ENCODE measurements at regions not wholly inside any gene's neighbourhood (a gene's known extent, or its start where the extent isn't known, plus 50 kb on each side); places are given as distances from the start of the nearest gene placed in this dataset.

DNA sequence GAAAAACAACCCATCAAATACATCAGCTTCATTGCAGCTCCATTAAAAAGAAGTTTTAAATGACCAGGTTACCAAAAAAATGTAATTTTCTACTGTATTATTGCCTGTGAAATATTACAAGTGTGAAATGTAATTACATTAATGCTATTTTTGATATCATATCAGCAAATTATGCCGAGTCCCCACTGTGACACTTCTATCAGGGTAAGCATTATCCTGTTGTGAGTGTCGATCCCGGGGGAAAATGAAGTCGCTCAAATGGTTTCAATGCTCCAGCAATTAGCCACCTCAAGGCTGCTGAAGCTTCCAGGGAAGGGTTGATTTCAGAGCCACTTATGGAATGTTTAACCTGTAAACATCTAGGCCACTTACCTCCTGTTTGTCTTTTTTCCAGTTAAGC, 70.4 kb downstream of the RCN1 start:
- no peak for DNase-seq

- no peak for DNase-seq
Measured at GRCh38 chr11:32162351-32162750, 71.5 kb downstream of the RCN1 start.

- DNase-seq = no peak
Measured at GRCh38 chr11:32162906-32163305, 72.0 kb downstream of the RCN1 start.

- DNase-seq = no peak
Measured at GRCh38 chr11:32163557-32163956, 72.7 kb downstream of the RCN1 start.

- no peak for DNase-seq
Measured at GRCh38 chr11:32164836-32165235, 74.0 kb downstream of the RCN1 start.

DNA sequence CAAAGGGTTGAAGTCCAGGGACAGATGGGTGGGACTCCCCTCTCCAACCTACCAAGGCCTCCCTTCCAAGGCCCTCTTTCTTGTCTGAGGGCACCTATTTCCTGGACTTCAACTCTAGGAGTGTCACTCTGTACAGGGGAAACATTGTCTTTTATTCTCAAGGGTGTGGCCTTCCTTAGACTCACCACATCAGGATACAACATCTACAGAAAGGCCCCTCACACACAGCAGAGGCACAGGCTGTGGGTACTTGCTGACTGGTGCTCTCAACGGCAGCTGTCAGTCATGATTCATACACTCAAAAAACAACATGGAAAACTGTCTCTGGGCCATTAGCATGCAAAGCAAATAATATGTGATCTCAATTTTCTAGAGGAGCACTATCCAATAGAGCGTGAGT, 78.0 kb downstream of the RCN1 start:
- DNase-seq = no peak

GRCh38 chr11:32171445-32171844, 80.6 kb downstream of the RCN1 start:
- DNase-seq = no peak

- no peak for DNase-seq
Measured at GRCh38 chr11:32172041-32172847, 81.4 kb downstream of the RCN1 start.

GRCh38 chr11:32172848-32173834, 82.3 kb downstream of the RCN1 start:
- peak in 1 of 2 donors; percentile 13 for DNase-seq

DNA sequence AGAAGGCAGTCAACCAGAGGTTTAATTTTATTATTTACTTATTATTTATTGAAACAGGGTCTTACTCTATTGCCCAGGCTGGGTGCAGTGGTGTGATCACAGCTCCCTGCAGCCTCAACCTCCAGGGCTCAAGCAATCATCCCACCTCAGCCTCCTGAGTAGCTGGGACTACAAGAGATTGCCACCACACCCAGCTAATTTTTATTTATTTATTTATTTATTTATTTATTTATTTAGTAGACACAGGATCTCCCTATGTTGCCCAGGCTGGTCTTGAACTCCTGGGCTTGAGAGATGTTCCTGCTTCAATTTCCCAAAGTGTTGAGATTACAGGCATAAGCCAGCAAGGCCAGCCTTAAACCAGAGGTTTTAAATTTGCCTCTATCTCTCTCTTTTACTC, 83.1 kb downstream of the RCN1 start:
- no peak for DNase-seq

GRCh38 chr11:32176223-32176934, 85.5 kb downstream of the RCN1 start:
- DNase-seq = peak; percentile 78 to 82

- no peak for DNase-seq
Measured at GRCh38 chr11:32178692-32179091, 87.8 kb downstream of the RCN1 start.

DNA sequence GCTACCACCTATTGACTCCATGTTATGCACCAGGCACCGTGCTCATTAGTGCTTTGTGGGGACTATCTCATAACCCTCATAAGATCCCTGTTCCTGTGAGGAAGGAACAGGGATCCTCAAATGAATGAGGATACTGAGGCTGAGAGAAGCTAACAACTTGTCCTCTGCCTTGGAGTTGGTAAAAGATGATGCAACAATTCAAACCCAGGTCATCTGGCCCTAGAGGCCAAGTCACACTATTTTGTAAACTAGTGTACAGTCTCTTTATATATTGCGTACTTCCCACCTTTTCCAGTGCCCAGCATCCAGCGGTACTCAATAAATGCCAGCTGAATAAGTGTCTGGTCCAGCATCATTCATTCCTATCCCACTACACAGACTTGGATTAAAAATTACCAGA, 92.6 kb downstream of the RCN1 start:
- no peak for DNase-seq

DNA sequence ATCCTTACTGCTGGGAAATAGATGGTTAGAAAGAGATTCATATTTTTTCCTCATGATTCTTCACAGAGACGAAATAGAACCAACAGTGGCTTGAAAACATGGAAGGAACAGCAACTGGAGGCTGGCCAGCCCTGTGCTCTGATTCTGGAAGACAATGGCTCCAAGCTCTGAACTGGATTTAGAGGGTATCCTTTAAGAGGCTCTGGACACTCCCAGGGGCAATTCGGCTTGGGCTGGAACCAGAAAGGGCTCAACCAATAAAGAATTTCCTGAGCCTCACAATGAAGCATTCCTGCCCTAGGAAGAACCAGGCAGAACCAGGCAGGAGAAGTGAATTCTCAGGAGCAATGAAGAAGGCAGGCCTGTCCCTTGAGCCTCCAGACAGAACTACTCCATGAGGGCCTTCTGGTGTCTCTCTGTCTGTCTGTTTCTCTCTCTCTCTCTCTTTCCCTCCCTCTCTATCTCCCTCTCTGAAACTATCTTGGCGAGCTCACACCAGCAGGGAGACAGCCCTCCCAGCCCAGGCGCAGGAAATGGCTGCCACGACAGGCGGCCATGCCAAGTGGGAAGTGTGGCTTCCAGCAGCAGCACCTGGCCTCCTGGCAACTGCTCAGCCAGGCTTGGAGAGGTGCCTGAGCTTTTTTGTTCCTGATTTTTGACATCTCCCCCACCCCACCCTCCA, 93.3 kb downstream of the RCN1 start:
- no peak for DNase-seq

- no peak for DNase-seq
Measured at GRCh38 chr11:32184723-32185376, 94.0 kb downstream of the RCN1 start.

DNA sequence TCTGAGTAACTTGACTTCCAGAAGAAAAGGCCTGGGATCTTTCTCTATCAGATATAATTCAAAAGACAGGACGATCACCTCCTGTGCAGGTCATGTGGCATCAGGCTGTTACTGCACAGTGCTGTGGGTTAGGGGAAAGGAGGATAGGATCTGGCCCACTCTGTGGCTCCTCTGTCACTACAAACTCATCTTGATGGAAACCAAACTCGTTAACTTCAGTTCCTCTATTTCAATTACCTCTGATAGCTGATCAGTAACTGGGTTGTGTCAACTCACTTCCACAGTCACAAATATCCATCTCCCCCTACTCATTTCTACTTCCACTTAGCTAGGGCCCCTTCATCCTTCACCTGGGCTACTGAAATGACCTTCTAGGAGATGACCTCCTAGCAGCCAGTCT, 95.2 kb downstream of the RCN1 start:
- no peak for DNase-seq

DNA sequence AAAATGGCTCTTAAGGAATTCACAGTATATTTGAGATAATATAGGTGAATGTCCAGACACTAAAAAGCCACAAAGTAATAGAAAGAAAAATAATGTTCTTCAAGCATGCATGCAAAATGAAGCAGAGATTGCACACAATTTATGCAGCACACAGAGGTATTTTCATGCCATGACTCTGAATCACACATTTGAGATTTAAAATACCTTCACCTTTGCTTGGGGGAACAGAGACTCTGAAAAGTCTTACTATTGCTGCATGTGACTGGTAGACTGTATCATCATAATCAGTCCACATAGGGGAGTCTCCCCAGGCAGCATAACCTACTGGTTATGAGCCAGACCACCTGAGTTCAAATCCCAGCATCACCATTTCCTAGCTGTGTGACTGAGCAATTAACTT, 96.2 kb downstream of the RCN1 start:
- no peak for DNase-seq

- DNase-seq = no peak
Measured at GRCh38 chr11:32188785-32189184, 97.9 kb downstream of the RCN1 start.

DNA sequence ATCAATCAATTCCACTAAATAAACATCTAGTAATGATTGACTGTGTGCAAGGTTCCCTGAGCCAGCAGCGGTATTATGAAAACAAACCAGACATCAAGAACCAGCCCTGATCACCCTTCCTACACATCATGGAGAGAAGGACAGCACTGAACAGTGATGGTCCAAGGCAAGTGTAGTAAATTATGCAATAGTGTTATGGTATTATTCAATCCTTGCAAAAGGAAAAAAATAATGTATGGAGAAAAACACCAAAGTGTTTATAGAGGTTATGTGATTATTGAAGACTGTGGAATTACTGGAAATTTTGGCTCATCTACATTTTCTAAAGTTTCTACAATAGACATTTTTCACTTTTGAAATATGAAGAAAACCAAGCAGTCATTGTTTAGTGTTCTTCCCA, 105.3 kb downstream of the RCN1 start:
- no peak for DNase-seq

GRCh38 chr11:32198053-32198452, 107.2 kb downstream of the RCN1 start:
- no peak for DNase-seq

DNA sequence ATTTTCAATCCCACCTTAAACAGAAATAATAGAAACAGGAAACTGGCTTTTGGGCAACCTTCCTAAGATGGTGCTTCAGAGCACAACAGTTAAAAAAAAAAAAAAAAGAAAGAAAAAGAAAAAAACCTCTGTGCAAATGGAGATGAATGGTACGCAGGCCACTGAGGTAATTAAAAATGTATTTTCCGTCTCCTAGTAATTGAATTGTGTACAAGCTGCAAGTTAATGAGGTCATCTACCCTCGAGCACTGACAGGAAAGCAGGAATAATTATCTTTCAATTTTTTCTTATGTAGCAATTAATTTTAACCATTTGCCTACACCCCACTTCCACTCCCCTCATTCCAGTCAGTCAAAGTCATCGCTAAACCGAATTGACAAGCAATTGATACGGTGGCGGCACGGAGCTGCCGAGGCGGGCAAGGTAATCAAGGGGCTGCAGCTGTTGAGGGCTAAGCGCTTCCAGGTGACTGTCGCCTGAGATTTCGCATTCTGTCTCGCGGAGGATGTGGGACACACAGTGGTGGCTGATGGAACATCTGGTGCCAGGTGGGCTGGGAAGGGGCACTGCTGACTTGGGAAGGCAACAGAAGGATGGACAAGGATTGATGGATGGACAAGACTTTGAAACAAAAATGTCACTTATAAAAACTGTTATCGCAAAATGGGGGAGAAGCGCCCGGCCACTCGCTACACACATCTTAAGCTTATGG, 109.4 kb downstream of the RCN1 start:
- no peak for DNase-seq
